Upper lobe of left lung (tissue), 6 donors: ENCODE measurements at regions not wholly inside any gene's neighbourhood (a gene's known extent, or its start where the extent isn't known, plus 50 kb on each side); places are given as distances from the start of the nearest gene placed in this dataset.

Source experiments
- ATAC-seq, 2 donors: fragments of 200-7000 bp; cut with Tn5 transposase; one replicate each; pipeline ENCODE4 v1.9.1; 2022; ENCODE audit warnings: mild to moderate bottlenecking in 2 of 2, moderate library complexity in 2 of 2; ENCODE audit not compliant: low FRiP score in 2 of 2
- DNase-seq, 2 donors: peaks; one replicate each; pipeline ENCODE4 v3.0.0-alpha.2; 2019 to 2020
- H3K27ac ChIP-seq, 4 donors: fragments of 200-600 bp; sonication (generic); one replicate each; pipeline ENCODE4 v1.5.1; 2016 to 2019
- H3K27me3 ChIP-seq, 4 donors: fragments of 200-600 bp; sonication (generic); one replicate each; pipeline ENCODE4 v1.5.1; 2017 to 2019
- H3K36me3 ChIP-seq, 4 donors: fragments of 200-600 bp; sonication (generic); one replicate each; pipeline ENCODE4 v1.5.1; 2016 to 2019
- H3K4me1 ChIP-seq, 4 donors: fragments of 200-600 bp; sonication (generic); one replicate each; pipeline ENCODE4 v1.5.1; 2018 to 2019
- H3K4me3 ChIP-seq, 4 donors: fragments of 200-600 bp; sonication (generic); one replicate each; pipeline ENCODE4 v1.5.1; 2017 to 2019; ENCODE audit warnings: mild to moderate bottlenecking in 2 of 4, moderate library complexity in 1 of 4
- H3K9me3 ChIP-seq, 4 donors: fragments of 200-600 bp; sonication (generic); one replicate each; pipeline ENCODE4 v1.5.1; 2018 to 2019
- CTCF ChIP-seq, 6 experiments: fragments of 450-650 bp in 4 of 6; fragments of 200-600 bp in 2 of 6; sonication (generic) in 2 of 6; IDR thresholded peaks; one replicate each; pipeline ENCODE4 v1.5.1; 2016 to 2019; ENCODE audit warnings: antibody characterized with exemption in 6 of 6
- EP300 ChIP-seq, 4 donors: sonication (generic); formaldehyde crosslinking; IDR thresholded peaks; one replicate each; pipeline ENCODE4 v1.5.1; 2017; ENCODE audit warnings: antibody characterized with exemption in 4 of 4, control low read depth in 2 of 4
- POLR2A ChIP-seq, 4 donors: fragments of 450-650 bp; IDR thresholded peaks; one replicate each; pipeline ENCODE4 v1.5.1; 2016 to 2017; ENCODE audit warnings: antibody characterized with exemption in 4 of 4, mild to moderate bottlenecking in 2 of 4
- POLR2AphosphoS5 ChIP-seq, 2 donors: sonication (generic); formaldehyde crosslinking; IDR thresholded peaks; one replicate each; pipeline ENCODE4 v1.5.1; 2017; ENCODE audit warnings: antibody characterized with exemption in 2 of 2
- WGBS, 2 donors: methylation state at CpG; one replicate each; pipeline ENCODE4 v1.1.5; 2017 to 2018; 5-methylcytosine and 5-hydroxymethylcytosine counted together
- donor health status: DM: no; HTN: no; CAD: no; lungs with moderate emphysema.
- donor health status: DM: no; HTN: yes; CAD: no; lungs with severe emphysema.

GRCh38 chr5:8079056-8079455 lies 210.1 kb downstream of the MTRR start:
- WGBS, 2 donors: 67 to 75% methylated on average over 4 of the region's 4 CpGs
- H3K4me1 ChIP-seq: no peaks in the 10 kb centered on the region
- no peaks in the 10 kb centered on the region for H3K27me3 ChIP-seq
- TF ChIP-seq CTCF (IDR thresholded peaks at IDR 0.05) (no peak), POLR2AphosphoS5 (IDR thresholded peaks at IDR 0.05) (no peak), POLR2A (IDR thresholded peaks at IDR 0.05) (no peak), EP300 (IDR thresholded peaks at IDR 0.05) (no peak)
- DNase-seq (no peak), ATAC-seq (no peak)
- no peak overlapping the region for H3K27ac ChIP-seq
- H3K9me3 ChIP-seq: no peaks in the 10 kb centered on the region
- no peak overlapping the region for H3K4me3 ChIP-seq
- no peaks in the 10 kb centered on the region for H3K36me3 ChIP-seq

GRCh38 chr5:8081179-8081578 lies 212.2 kb downstream of the MTRR start:
- no peak for TF ChIP-seq POLR2AphosphoS5 (IDR thresholded peaks at IDR 0.05)
- no peak for TF ChIP-seq POLR2A (IDR thresholded peaks at IDR 0.05)
- no peak for TF ChIP-seq CTCF (IDR thresholded peaks at IDR 0.05)
- TF ChIP-seq EP300 (IDR thresholded peaks at IDR 0.05): no peak
- DNase-seq (no peak), ATAC-seq (no peak)

GRCh38 chr5:8093669-8094068 lies 224.7 kb downstream of the MTRR start:
- no peak for ATAC-seq
- WGBS, 2 donors: 88 to 100% methylated on average over 1 to 2 of the region's 2 CpGs
- Histone ChIP-seq H3K27me3 (no peaks in the 10 kb centered on the region), H3K4me1 (no peaks in the 10 kb centered on the region), H3K27ac (no peak overlapping the region), H3K36me3 (no peaks in the 10 kb centered on the region), H3K9me3 (no peaks in the 10 kb centered on the region), H3K4me3 (no peak overlapping the region)
- DNase-seq: no peak
- no peak for TF ChIP-seq POLR2A (IDR thresholded peaks at IDR 0.05)
- TF ChIP-seq EP300 (IDR thresholded peaks at IDR 0.05): no peak

More at GRCh38 chr5:8081179-8081578, 212.2 kb downstream of the MTRR start:
- Histone ChIP-seq H3K4me3 (no peak overlapping the region), H3K4me1 (no peaks in the 10 kb centered on the region), H3K27ac (no peak overlapping the region), H3K9me3 (no peaks in the 10 kb centered on the region), H3K27me3 (no peaks in the 10 kb centered on the region), H3K36me3 (no peaks in the 10 kb centered on the region)
- 46 to 65% methylated on average over 5 of the region's 5 CpGs for WGBS, 2 donors

DNA sequence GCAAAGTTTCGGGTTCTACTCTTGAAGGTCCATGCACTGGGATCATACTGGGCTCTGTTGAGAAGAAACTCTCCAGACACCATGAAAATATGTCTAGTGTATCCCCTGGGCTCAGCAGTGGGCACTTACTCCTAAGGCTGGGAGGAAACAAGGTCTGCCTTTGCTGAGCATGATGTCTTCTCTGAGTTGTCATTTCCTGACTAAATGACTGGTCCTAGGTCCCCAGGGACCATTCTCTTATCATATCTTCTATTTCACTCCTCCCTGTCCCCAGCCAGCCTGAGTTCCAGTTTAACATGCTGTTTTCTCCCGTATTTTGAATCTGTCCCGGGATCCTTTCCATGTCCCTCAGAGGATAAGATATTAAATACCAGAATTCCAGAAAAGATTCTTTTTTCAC lies 225.4 kb downstream of the MTRR start:
- WGBS, 2 donors: 84 to 91% methylated on average over 3 of the region's 3 CpGs

DNA sequence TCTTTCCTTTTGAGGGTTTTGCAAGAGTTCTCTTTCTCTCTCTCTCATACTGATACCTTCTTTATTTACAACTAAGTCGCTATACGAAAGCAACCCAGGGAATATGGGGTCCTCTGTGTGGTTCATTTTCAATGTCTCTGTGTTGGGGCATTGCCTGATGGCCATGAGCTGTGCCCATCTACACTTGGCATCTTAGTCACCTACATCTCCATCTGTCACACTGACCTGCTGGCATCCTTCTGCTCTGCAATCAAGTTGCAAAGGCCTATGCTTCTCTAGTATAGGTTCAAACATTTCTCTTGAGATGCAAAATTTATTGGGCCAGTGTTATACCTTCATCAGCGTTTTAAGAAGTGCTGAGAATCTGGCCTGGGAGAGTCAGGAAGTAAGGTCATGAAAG lies 228.2 kb downstream of the MTRR start:
- H3K9me3 ChIP-seq: no peaks in the 10 kb centered on the region
- ATAC-seq: no peak
- TF ChIP-seq CTCF (IDR thresholded peaks at IDR 0.05): no peak
- TF ChIP-seq POLR2AphosphoS5 (IDR thresholded peaks at IDR 0.05): no peak
- no peak for TF ChIP-seq POLR2A (IDR thresholded peaks at IDR 0.05)
- no peak for TF ChIP-seq EP300 (IDR thresholded peaks at IDR 0.05)

More for the DNA sequence above, 225.4 kb downstream of the MTRR start:
- H3K27ac ChIP-seq: no peak overlapping the region
- H3K36me3 ChIP-seq: no peaks in the 10 kb centered on the region
- no peak for DNase-seq
- H3K4me1 ChIP-seq: no peaks in the 10 kb centered on the region
- TF ChIP-seq CTCF (IDR thresholded peaks at IDR 0.05) (no peak), EP300 (IDR thresholded peaks at IDR 0.05) (no peak), POLR2AphosphoS5 (IDR thresholded peaks at IDR 0.05) (no peak), POLR2A (IDR thresholded peaks at IDR 0.05) (no peak)
- no peak for ATAC-seq
- no peaks in the 10 kb centered on the region for H3K9me3 ChIP-seq
- no peaks in the 10 kb centered on the region for H3K27me3 ChIP-seq
- H3K4me3 ChIP-seq: no peak overlapping the region

More for the DNA sequence above, 228.2 kb downstream of the MTRR start:
- Histone ChIP-seq H3K27me3 (no peaks in the 10 kb centered on the region), H3K4me1 (no peaks in the 10 kb centered on the region), H3K4me3 (no peak overlapping the region), H3K27ac (no peak overlapping the region), H3K36me3 (no peaks in the 10 kb centered on the region)
- no peak for DNase-seq
- 87 to 93% methylated on average over 3 of the region's 3 CpGs for WGBS, 2 donors
